Mesenchymal stem cell (in vitro differentiated cells and primary cell): ENCODE measurements at regions not wholly inside any gene's neighbourhood (a gene's known extent, or its start where the extent isn't known, plus 50 kb on each side); places are given as distances from the start of the nearest gene placed in this dataset.

Experiments used
- DNase-seq: peaks from one replicate; pipeline ENCODE4 v3.0.0-alpha.2; 2013
- H2AFZ ChIP-seq: one replicate; pipeline ENCODE4 v1.6.1; 2013; ENCODE audit warnings: low read depth, mild to moderate bottlenecking, control low read depth, inconsistent platforms, low read length, moderate library complexity
- H2AK5ac ChIP-seq: 2 replicates; pipeline ENCODE4 v1.6.1; 2013; ENCODE audit warnings: low read length, moderate library complexity, mild to moderate bottlenecking, inconsistent platforms; ENCODE audit not compliant: severe bottlenecking
- H2BK120ac ChIP-seq: one replicate; pipeline ENCODE4 v1.6.1; 2013; ENCODE audit warnings: low read depth, mild to moderate bottlenecking, inconsistent platforms, low read length, moderate library complexity
- H2BK12ac ChIP-seq, 2 experiments: one replicate each; pipeline ENCODE4 v1.6.1; 2013; ENCODE audit warnings: inconsistent platforms in 2 of 2, low read length in 2 of 2, mild to moderate bottlenecking in 2 of 2, moderate library complexity in 2 of 2, control low read depth in 1 of 2
- H2BK15ac ChIP-seq: one replicate; pipeline ENCODE4 v1.6.1; 2013; ENCODE audit warnings: mild to moderate bottlenecking, low read depth, inconsistent platforms; ENCODE audit not compliant: poor library complexity, severe bottlenecking
- H2BK5ac ChIP-seq: 2 replicates; pipeline ENCODE4 v1.6.1; 2013; ENCODE audit warnings: low read depth, mild to moderate bottlenecking, low read length, control low read depth, inconsistent platforms; ENCODE audit not compliant: poor library complexity, severe bottlenecking
- H3K14ac ChIP-seq, 2 experiments: one replicate each; pipeline ENCODE4 v1.6.1; 2013; ENCODE audit warnings: inconsistent platforms in 2 of 2, low read length in 2 of 2, control low read depth in 1 of 2, mild to moderate bottlenecking in 1 of 2, moderate library complexity in 1 of 2
- H3K18ac ChIP-seq, 2 experiments: one replicate each; pipeline ENCODE4 v1.6.1; 2013; ENCODE audit warnings: inconsistent platforms in 2 of 2, low read length in 2 of 2, control low read depth in 1 of 2, low read depth in 1 of 2, mild to moderate bottlenecking in 1 of 2
- H3K23ac ChIP-seq, 2 experiments: one replicate each; pipeline ENCODE4 v1.6.1; 2013; ENCODE audit warnings: inconsistent platforms in 2 of 2, low read length in 2 of 2, mild to moderate bottlenecking in 2 of 2, moderate library complexity in 2 of 2, control low read depth in 1 of 2
- H3K27ac ChIP-seq: 2 replicates; pipeline ENCODE4 v1.5.1; 2013; ENCODE audit warnings: mild to moderate bottlenecking, moderate library complexity, low read length, control low read depth, inconsistent platforms; ENCODE audit not compliant: poor library complexity, severe bottlenecking
- H3K27me3 ChIP-seq, 2 experiments: 2 replicates each; pipeline versions ENCODE4 v1.6.1 to v1.7.0; 2013; ENCODE audit warnings: low read length in 2 of 2, mild to moderate bottlenecking in 2 of 2, moderate library complexity in 2 of 2, control low read depth in 1 of 2, inconsistent platforms in 1 of 2; ENCODE audit not compliant: control insufficient read depth in 1 of 2, insufficient read depth in 1 of 2
- H3K36me3 ChIP-seq, 2 experiments: 2 replicates each; pipeline versions ENCODE4 v1.6.1 to v1.7.0; 2013; ENCODE audit warnings: low read length in 2 of 2, control low read depth in 1 of 2, inconsistent platforms in 1 of 2, low read depth in 1 of 2, mild to moderate bottlenecking in 1 of 2; ENCODE audit not compliant: insufficient read depth in 2 of 2, control insufficient read depth in 1 of 2
- H3K4ac ChIP-seq, 2 experiments: one replicate each; pipeline ENCODE4 v1.6.1; 2013; ENCODE audit warnings: inconsistent platforms in 2 of 2, low read length in 2 of 2, mild to moderate bottlenecking in 2 of 2, moderate library complexity in 2 of 2, control low read depth in 1 of 2, low read depth in 1 of 2
- H3K4me1 ChIP-seq: 2 replicates; pipeline ENCODE4 v1.6.1; 2013; ENCODE audit warnings: low read depth, low read length, control low read depth; ENCODE audit not compliant: control insufficient read depth, insufficient read depth
- H3K4me2 ChIP-seq: 2 replicates; pipeline ENCODE4 v1.6.1; 2013; ENCODE audit warnings: low read length, mild to moderate bottlenecking, inconsistent platforms; ENCODE audit not compliant: poor library complexity, severe bottlenecking
- H3K4me3 ChIP-seq, 2 experiments: 2 replicates each; pipeline versions ENCODE4 v1.5.1 to v1.7.0; 2013; ENCODE audit warnings: low read length in 2 of 2, mild to moderate bottlenecking in 2 of 2, control low read depth in 1 of 2, low read depth in 1 of 2; ENCODE audit not compliant: insufficient read depth in 1 of 2
- H3K79me1 ChIP-seq: replicated peaks from 2 replicates; pipeline ENCODE4 v1.6.1; 2013; ENCODE audit warnings: mild to moderate bottlenecking, control low read depth, low read length, inconsistent platforms; ENCODE audit not compliant: poor library complexity, severe bottlenecking
- H3K9ac ChIP-seq: 2 replicates; pipeline ENCODE4 v1.7.0; 2013; ENCODE audit warnings: mild to moderate bottlenecking, low read length, moderate library complexity
- H3K9me3 ChIP-seq: 2 replicates; pipeline ENCODE4 v1.7.0; 2013; ENCODE audit warnings: mild to moderate bottlenecking, low read length; ENCODE audit not compliant: control insufficient read depth
- H4K8ac ChIP-seq: one replicate; pipeline ENCODE4 v1.6.1; 2013; ENCODE audit warnings: inconsistent platforms, mild to moderate bottlenecking, low read length, moderate library complexity
- H4K91ac ChIP-seq: one replicate; pipeline ENCODE4 v1.6.1; 2013; ENCODE audit warnings: mild to moderate bottlenecking, low read length, inconsistent platforms
- WGBS: methylation state at CpG from one replicate; pipeline ENCODE4 v1.1.7; 2013; ENCODE audit warnings: mixed read lengths; 5-methylcytosine and 5-hydroxymethylcytosine counted together

- Histone ChIP-seq H4K91ac (no peak overlapping the region), H3K14ac (no peak overlapping the region), H2BK120ac (no peak overlapping the region), H3K27me3 (no peaks in the 10 kb centered on the region), H3K23ac (no peak overlapping the region), H3K9me3 (peaks cover 5% of the 10 kb centered on the region), H3K4me2 (no peak overlapping the region), H3K4me3 (no peak overlapping the region), H3K4ac (no peak overlapping the region), H3K27ac (no peak overlapping the region), H3K79me1 (no peaks in the 10 kb centered on the region), H2BK12ac (no peak overlapping the region), H2AK5ac (no peak overlapping the region), H3K36me3 (no peaks in the 10 kb centered on the region), H4K8ac (no peak overlapping the region), H2BK15ac (no peak overlapping the region), H3K9ac (no peak overlapping the region), H2AFZ (no peak overlapping the region), H3K18ac (no peak overlapping the region), H2BK5ac (no peak overlapping the region), H3K4me1 (no peaks in the 10 kb centered on the region)
- no peak for DNase-seq
- whole genome bisulfite sequencing = 66% methylated on average over 5 of the region's 5 CpGs
These were observed 100.4 kb upstream of the SRRM4 start for GRCh38 chr12:118880720-118881493.

GRCh38 chr12:118884226-118884625 is 97.1 kb upstream of the SRRM4 start:
- Histone ChIP-seq H2BK12ac (no peak overlapping the region), H3K9ac (no peak overlapping the region)

GRCh38 chr12:118900993-118901392 is 80.3 kb upstream of the SRRM4 start:
- no peak overlapping the region for H4K8ac ChIP-seq
- no peak overlapping the region for H3K4ac ChIP-seq
- no peaks in the 10 kb centered on the region for H3K36me3 ChIP-seq
- H3K4me2 ChIP-seq = no peak overlapping the region
- H2BK120ac ChIP-seq = no peak overlapping the region
- no peak overlapping the region for H3K23ac ChIP-seq
- no peaks in the 10 kb centered on the region for H3K9me3 ChIP-seq
- H3K4me1 ChIP-seq = no peaks in the 10 kb centered on the region
- WGBS = 62% methylated on average over 1 of the region's 1 CpG
- no peak overlapping the region for H2BK12ac ChIP-seq
- H3K27me3 ChIP-seq = no peaks in the 10 kb centered on the region
- H2BK15ac ChIP-seq = no peak overlapping the region
- H3K9ac ChIP-seq = no peak overlapping the region
- no peak overlapping the region for H3K14ac ChIP-seq
- no peak overlapping the region for H4K91ac ChIP-seq
- no peaks in the 10 kb centered on the region for H3K79me1 ChIP-seq
- H3K27ac ChIP-seq = no peak overlapping the region
- H3K4me3 ChIP-seq = no peak overlapping the region
- H3K18ac ChIP-seq = no peak overlapping the region
- no peak overlapping the region for H2AFZ ChIP-seq
- no peak overlapping the region for H2AK5ac ChIP-seq
- H2BK5ac ChIP-seq = no peak overlapping the region
- no peak for DNase-seq

More at GRCh38 chr12:118884226-118884625, 97.1 kb upstream of the SRRM4 start:
- H3K18ac ChIP-seq = no peak overlapping the region
- H3K14ac ChIP-seq = no peak overlapping the region
- H4K8ac ChIP-seq = no peak overlapping the region
- H2BK120ac ChIP-seq = no peak overlapping the region
- H3K4ac ChIP-seq = no peak overlapping the region
- WGBS = no CpG with 5 or more reads among the region's 1 CpG
- no peak for DNase-seq
- H3K4me3 ChIP-seq = no peak overlapping the region
- peaks cover 5% of the 10 kb centered on the region for H3K9me3 ChIP-seq
- no peak overlapping the region for H3K27ac ChIP-seq
- no peak overlapping the region for H2BK5ac ChIP-seq
- H3K36me3 ChIP-seq = no peaks in the 10 kb centered on the region
- no peak overlapping the region for H2BK15ac ChIP-seq
- H3K79me1 ChIP-seq = no peaks in the 10 kb centered on the region
- H2AK5ac ChIP-seq = no peak overlapping the region
- H3K4me1 ChIP-seq = no peaks in the 10 kb centered on the region
- no peak overlapping the region for H3K23ac ChIP-seq
- H3K27me3 ChIP-seq = no peaks in the 10 kb centered on the region
- no peak overlapping the region for H3K4me2 ChIP-seq
- H4K91ac ChIP-seq = no peak overlapping the region
- no peak overlapping the region for H2AFZ ChIP-seq

GRCh38 chr12:118908811-118909210 is 72.5 kb upstream of the SRRM4 start:
- Histone ChIP-seq H3K4me1 (no peaks in the 10 kb centered on the region), H2AK5ac (no peak overlapping the region), H4K91ac (no peak overlapping the region), H4K8ac (no peak overlapping the region), H3K4me3 (no peak overlapping the region), H3K14ac (no peak overlapping the region), H3K18ac (no peak overlapping the region), H3K36me3 (no peaks in the 10 kb centered on the region), H3K9me3 (peaks cover 7% of the 10 kb centered on the region), H3K27me3 (no peaks in the 10 kb centered on the region), H2AFZ (no peak overlapping the region), H3K27ac (no peak overlapping the region), H3K9ac (no peak overlapping the region), H2BK15ac (no peak overlapping the region), H2BK5ac (no peak overlapping the region), H3K23ac (no peak overlapping the region), H3K4me2 (no peak overlapping the region), H3K79me1 (no peaks in the 10 kb centered on the region), H2BK120ac (no peak overlapping the region), H3K4ac (no peak overlapping the region), H2BK12ac (no peak overlapping the region)
- 56% methylated on average over 6 of the region's 8 CpGs for WGBS
- no peak for DNase-seq
